Right lobe of liver (tissue), 6 donors: ENCODE measurements at regions not wholly inside any gene's neighbourhood (a gene's known extent, or its start where the extent isn't known, plus 50 kb on each side); places are given as distances from the start of the nearest gene placed in this dataset.

Experiments used
- ATAC-seq, 4 donors: fragments of 200-7000 bp; cut with Tn5 transposase; one replicate each; pipeline ENCODE4 v1.9.1; 2020; ENCODE audit warnings: mild to moderate bottlenecking in 4 of 4, moderate library complexity in 4 of 4
- DNase-seq, 3 donors: peaks; one replicate each; pipeline ENCODE4 v3.0.0-alpha.2; 2020
- H3K27ac ChIP-seq, 3 donors: fragments of 200-600 bp; one replicate each; pipeline ENCODE4 v1.8.0; 2022
- H3K27me3 ChIP-seq, 2 donors: fragments of 200-600 bp; one replicate each; pipeline ENCODE4 v1.8.0; 2022
- H3K36me3 ChIP-seq, 4 donors: fragments of 200-600 bp; sonication (generic) in 1 of 4; one replicate each; pipeline versions ENCODE4 v1.5.1 to v1.8.0; 2017 to 2022; ENCODE audit warnings: control low read depth in 1 of 4
- H3K4me1 ChIP-seq, 4 donors: fragments of 200-600 bp; sonication (generic) in 1 of 4; one replicate each; pipeline versions ENCODE4 v1.5.1 to v1.8.0; 2017 to 2022; ENCODE audit warnings: control low read depth in 1 of 4
- H3K4me3 ChIP-seq, 3 donors: fragments of 200-600 bp; one replicate each; pipeline ENCODE4 v1.8.0; 2022
- H3K9me3 ChIP-seq, 4 donors: fragments of 200-600 bp; sonication (generic) in 1 of 4; one replicate each; pipeline versions ENCODE4 v1.5.1 to v1.8.0; 2017 to 2022; ENCODE audit warnings: control low read depth in 1 of 4
- CTCF ChIP-seq, 4 donors: fragments of 200-600 bp in 3 of 4; fragments of 450-650 bp in 1 of 4; IDR thresholded peaks; one replicate each; pipeline versions ENCODE4 v1.5.1 to v1.8.0; 2016 to 2022; ENCODE audit warnings: antibody characterized with exemption in 4 of 4, mild to moderate bottlenecking in 2 of 4
- POLR2A ChIP-seq: fragments of 450-650 bp; IDR thresholded peaks from one replicate; pipeline ENCODE4 v1.6.1; 2017; ENCODE audit warnings: antibody characterized with exemption, mild to moderate bottlenecking
- WGBS: methylation state at CpG from one replicate; pipeline ENCODE4 v1.1.6; 2018; ENCODE audit warnings: low coverage, low lambda C conversion rate; ENCODE audit not compliant: insufficient coverage; ENCODE audit errors: missing lambda C conversion rate; 5-methylcytosine and 5-hydroxymethylcytosine counted together
- intact Hi-C, 2 donors: fragments of 100-400 bp; cut with DNase I; formaldehyde crosslinking; loops; one replicate each; pipeline versions ENCODE4 v1.11.2 to v1.14.1; 2022
- donor health status: DM: no; HTN: yes; CAD: no.
- donor health status: DM: no; HTN: no; CAD: no.
- donor health status: DM: no; HTN: no; CAD: no.
- donor health status: DM: no; HTN: yes; CAD: no.
- donor health status: DM: no; HTN: yes; CAD: no.

GRCh38 chr3:35081899-35082298 lies 557.4 kb upstream of the ARPP21 start:
- Histone ChIP-seq H3K27ac (no peak overlapping the region), H3K4me3 (no peak overlapping the region), H3K9me3 (no peaks in the 10 kb centered on the region), H3K4me1 (no peaks in the 10 kb centered on the region), H3K27me3 (no peaks in the 10 kb centered on the region), H3K36me3 (no peaks in the 10 kb centered on the region)
- intact Hi-C loops = no loop called here
- WGBS = 75% methylated on average over 1 of the region's 1 CpG
- no peak for ATAC-seq
- no peak for DNase-seq
- TF ChIP-seq POLR2A (no peak), CTCF (IDR thresholded peaks at IDR 0.05) (no peak)

GRCh38 chr3:35088943-35089342 lies 550.4 kb upstream of the ARPP21 start:
- DNase-seq (no peak), ATAC-seq (no peak)
- Histone ChIP-seq H3K27me3 (no peaks in the 10 kb centered on the region), H3K4me3 (no peak overlapping the region), H3K4me1 (no peaks in the 10 kb centered on the region), H3K36me3 (no peaks in the 10 kb centered on the region), H3K27ac (no peak overlapping the region), H3K9me3 (peaks cover 0 to 5% (median 0%) of the 10 kb centered on the region in 4 donors)
- intact Hi-C loops = no loop called here
- TF ChIP-seq POLR2A = no peak
- TF ChIP-seq CTCF (IDR thresholded peaks at IDR 0.05) = no peak
- WGBS = 55% methylated on average over 1 of the region's 1 CpG

- ATAC-seq (no peak), DNase-seq (no peak)
- Histone ChIP-seq H3K4me1 (no peaks in the 10 kb centered on the region), H3K27me3 (no peaks in the 10 kb centered on the region), H3K4me3 (no peak overlapping the region), H3K9me3 (no peaks in the 10 kb centered on the region), H3K27ac (no peak overlapping the region), H3K36me3 (no peaks in the 10 kb centered on the region)
- intact Hi-C loops = no loop called here
- 81% methylated on average over 3 of the region's 3 CpGs for WGBS
- no peak for TF ChIP-seq CTCF (IDR thresholded peaks at IDR 0.05)
- TF ChIP-seq POLR2A = no peak
Observed at GRCh38 chr3:35114686-35115085, 524.6 kb upstream of the ARPP21 start.

GRCh38 chr3:35120026-35120425 lies 519.3 kb upstream of the ARPP21 start:
- no peak for TF ChIP-seq POLR2A
- TF ChIP-seq CTCF (IDR thresholded peaks at IDR 0.05) = no peak
- H3K9me3 ChIP-seq = no peaks in the 10 kb centered on the region
- intact Hi-C loops = no loop called here
- H3K36me3 ChIP-seq = no peaks in the 10 kb centered on the region
- no peak overlapping the region for H3K4me3 ChIP-seq
- no peaks in the 10 kb centered on the region for H3K4me1 ChIP-seq
- no peak overlapping the region for H3K27ac ChIP-seq
- ATAC-seq (no peak), DNase-seq (no peak)
- no peaks in the 10 kb centered on the region for H3K27me3 ChIP-seq

- intact Hi-C loops = no loop called here
- Histone ChIP-seq H3K27ac (no peak overlapping the region), H3K9me3 (no peaks in the 10 kb centered on the region), H3K27me3 (no peaks in the 10 kb centered on the region), H3K4me1 (no peaks in the 10 kb centered on the region), H3K36me3 (no peaks in the 10 kb centered on the region), H3K4me3 (no peak overlapping the region)
- TF ChIP-seq CTCF (IDR thresholded peaks at IDR 0.05) (no peak), POLR2A (no peak)
- ATAC-seq (no peak), DNase-seq (no peak)
Observed at GRCh38 chr3:35137612-35138011, 501.7 kb upstream of the ARPP21 start.
